Neural progenitor cell (in vitro differentiated cells): ENCODE measurements at regions not wholly inside any gene's neighbourhood (a gene's known extent, or its start where the extent isn't known, plus 50 kb on each side); places are given as distances from the start of the nearest gene placed in this dataset.

Source experiments
- EZH2 ChIP-seq: fragments of 200-600 bp; sonication (generic); IDR thresholded peaks from 2 replicates; pipeline ENCODE4 v1.6.1; 2017; ENCODE audit warnings: antibody characterized with exemption, mild to moderate bottlenecking, moderate library complexity
- EZH2phosphoT487 ChIP-seq: fragments of 200-600 bp; sonication (generic); IDR thresholded peaks from 2 replicates; pipeline ENCODE4 v1.6.1; 2017; ENCODE audit warnings: antibody characterized with exemption
- TF ChIP-seq, protein P1 (sequence below): fragments of 200-600 bp; sonication (generic); IDR thresholded peaks from 2 replicates; pipeline ENCODE4 v1.5.1; 2017; ENCODE audit warnings: antibody characterized with exemption, mild to moderate bottlenecking

GRCh38 chr16:85419503-85420408, 193.4 kb upstream of the GSE1 start:
- TF ChIP-seq, protein P1, sequence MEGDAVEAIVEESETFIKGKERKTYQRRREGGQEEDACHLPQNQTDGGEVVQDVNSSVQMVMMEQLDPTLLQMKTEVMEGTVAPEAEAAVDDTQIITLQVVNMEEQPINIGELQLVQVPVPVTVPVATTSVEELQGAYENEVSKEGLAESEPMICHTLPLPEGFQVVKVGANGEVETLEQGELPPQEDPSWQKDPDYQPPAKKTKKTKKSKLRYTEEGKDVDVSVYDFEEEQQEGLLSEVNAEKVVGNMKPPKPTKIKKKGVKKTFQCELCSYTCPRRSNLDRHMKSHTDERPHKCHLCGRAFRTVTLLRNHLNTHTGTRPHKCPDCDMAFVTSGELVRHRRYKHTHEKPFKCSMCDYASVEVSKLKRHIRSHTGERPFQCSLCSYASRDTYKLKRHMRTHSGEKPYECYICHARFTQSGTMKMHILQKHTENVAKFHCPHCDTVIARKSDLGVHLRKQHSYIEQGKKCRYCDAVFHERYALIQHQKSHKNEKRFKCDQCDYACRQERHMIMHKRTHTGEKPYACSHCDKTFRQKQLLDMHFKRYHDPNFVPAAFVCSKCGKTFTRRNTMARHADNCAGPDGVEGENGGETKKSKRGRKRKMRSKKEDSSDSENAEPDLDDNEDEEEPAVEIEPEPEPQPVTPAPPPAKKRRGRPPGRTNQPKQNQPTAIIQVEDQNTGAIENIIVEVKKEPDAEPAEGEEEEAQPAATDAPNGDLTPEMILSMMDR, result no peak
- TF ChIP-seq EZH2 (no peak), EZH2phosphoT487 (no peak)
